K562 (cell line): ENCODE measurements at regions not wholly inside any gene's neighbourhood (a gene's known extent, or its start where the extent isn't known, plus 50 kb on each side); places are given as distances from the start of the nearest gene placed in this dataset.
A peak's percentile ranks its signal among the peaks of the same experiment; 100 is the strongest.

Source experiments
- TF ChIP-seq, protein P1 (sequence below), 2 experiments: fragments of 450-650 bp; formaldehyde crosslinking in 1 of 2; IDR thresholded peaks; 2 replicates each; pipeline versions ENCODE4 v1.4.0 to v1.6.1; 2014 to 2020; ENCODE audit warnings: mild to moderate bottlenecking in 2 of 2, borderline replicate concordance in 1 of 2, low read depth in 1 of 2
- TF ChIP-seq, protein P2 (sequence below): sonication (generic); formaldehyde crosslinking; IDR thresholded peaks from 2 replicates; pipeline ENCODE4 v1.9.0; 2022; ENCODE audit warnings: mild to moderate bottlenecking, missing genetic modification reagents

DNA sequence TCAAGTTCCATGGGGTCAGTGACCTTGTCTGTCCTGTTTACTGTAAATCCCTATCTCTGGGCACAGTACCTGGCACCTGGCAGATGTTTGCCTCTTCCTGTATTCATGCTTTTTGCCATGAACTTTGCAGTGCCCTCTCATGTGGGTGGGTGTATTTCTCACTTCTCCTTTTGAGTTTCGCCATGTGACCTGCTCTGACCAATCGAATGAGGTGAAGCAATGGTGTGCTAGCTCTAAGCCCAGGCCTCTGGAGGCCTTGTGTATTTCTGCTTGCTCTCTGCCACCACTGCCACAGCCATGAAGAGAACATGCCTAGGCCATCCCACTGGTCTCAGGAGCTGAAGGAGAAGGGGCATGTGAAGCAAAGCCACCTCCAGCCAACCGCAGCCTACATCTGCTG, 185.5 kb upstream of the ZC3H12A start (continued):
- TF ChIP-seq, protein P1, sequence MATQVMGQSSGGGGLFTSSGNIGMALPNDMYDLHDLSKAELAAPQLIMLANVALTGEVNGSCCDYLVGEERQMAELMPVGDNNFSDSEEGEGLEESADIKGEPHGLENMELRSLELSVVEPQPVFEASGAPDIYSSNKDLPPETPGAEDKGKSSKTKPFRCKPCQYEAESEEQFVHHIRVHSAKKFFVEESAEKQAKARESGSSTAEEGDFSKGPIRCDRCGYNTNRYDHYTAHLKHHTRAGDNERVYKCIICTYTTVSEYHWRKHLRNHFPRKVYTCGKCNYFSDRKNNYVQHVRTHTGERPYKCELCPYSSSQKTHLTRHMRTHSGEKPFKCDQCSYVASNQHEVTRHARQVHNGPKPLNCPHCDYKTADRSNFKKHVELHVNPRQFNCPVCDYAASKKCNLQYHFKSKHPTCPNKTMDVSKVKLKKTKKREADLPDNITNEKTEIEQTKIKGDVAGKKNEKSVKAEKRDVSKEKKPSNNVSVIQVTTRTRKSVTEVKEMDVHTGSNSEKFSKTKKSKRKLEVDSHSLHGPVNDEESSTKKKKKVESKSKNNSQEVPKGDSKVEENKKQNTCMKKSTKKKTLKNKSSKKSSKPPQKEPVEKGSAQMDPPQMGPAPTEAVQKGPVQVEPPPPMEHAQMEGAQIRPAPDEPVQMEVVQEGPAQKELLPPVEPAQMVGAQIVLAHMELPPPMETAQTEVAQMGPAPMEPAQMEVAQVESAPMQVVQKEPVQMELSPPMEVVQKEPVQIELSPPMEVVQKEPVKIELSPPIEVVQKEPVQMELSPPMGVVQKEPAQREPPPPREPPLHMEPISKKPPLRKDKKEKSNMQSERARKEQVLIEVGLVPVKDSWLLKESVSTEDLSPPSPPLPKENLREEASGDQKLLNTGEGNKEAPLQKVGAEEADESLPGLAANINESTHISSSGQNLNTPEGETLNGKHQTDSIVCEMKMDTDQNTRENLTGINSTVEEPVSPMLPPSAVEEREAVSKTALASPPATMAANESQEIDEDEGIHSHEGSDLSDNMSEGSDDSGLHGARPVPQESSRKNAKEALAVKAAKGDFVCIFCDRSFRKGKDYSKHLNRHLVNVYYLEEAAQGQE (IDR thresholded peaks at IDR 0.05; ENCODE audit: borderline replicate concordance): peak; percentile 18; the same call in 1 of the 2 replicates
- TF ChIP-seq, protein P1 (CRISPR knock-in tag; IDR thresholded peaks at IDR 0.05; ENCODE audit: low read depth): no peak
- TF ChIP-seq, protein P2, sequence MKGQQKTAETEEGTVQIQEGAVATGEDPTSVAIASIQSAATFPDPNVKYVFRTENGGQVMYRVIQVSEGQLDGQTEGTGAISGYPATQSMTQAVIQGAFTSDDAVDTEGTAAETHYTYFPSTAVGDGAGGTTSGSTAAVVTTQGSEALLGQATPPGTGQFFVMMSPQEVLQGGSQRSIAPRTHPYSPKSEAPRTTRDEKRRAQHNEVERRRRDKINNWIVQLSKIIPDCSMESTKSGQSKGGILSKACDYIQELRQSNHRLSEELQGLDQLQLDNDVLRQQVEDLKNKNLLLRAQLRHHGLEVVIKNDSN (CRISPR knock-in tag): peak; percentile 80
